ENCODE measurements at regions not wholly inside any gene's neighbourhood (a gene's known extent, or its start where the extent isn't known, plus 50 kb on each side); places are given as distances from the start of the nearest gene placed in this dataset.

DNA sequence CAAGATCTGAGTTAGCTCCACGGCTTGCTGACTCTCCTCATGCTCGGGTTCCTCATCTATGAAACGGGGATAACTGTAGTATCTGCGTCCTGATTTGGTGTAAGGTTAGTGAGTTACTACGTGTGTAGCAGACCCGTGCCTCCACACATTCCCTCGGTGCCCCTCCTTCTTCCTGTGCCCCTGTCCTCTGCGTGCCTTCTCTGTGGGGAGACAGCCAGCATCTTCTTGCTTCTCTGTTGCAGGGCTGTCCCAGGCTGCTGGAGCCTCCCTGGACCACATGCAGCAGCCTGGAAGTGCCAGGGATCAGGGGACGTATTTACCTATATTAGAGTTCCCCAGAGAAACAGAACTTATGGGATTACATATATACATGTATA is 93.1 kb upstream of the PRNP start:
- peak overlapping the region in 1 of 2 experiments; percentile 68; a peak in 2 of 5 replicates for H3K4me3 Mint-ChIP-seq
- H3K27me3 Mint-ChIP-seq (ENCODE audit: low read depth), result peaks cover 42% of the 10 kb centered on the region

More for the DNA sequence above, 93.1 kb upstream of the PRNP start:
- H3K79me1 ChIP-seq (ENCODE audit: insufficient read depth, low read depth, low read length, poor library complexity, severe bottlenecking), result no peaks in the 10 kb centered on the region
- H3K9ac ChIP-seq (ENCODE audit: extremely low read depth, insufficient read length, low read length), result no peak overlapping the region
- no peak overlapping the region for H3K27ac ChIP-seq (ENCODE audit: insufficient read length, low read depth, low read length)
- no peak overlapping the region for H2AFZ ChIP-seq (ENCODE audit: low read length)
- H3K23me2 ChIP-seq (ENCODE audit: insufficient read length, low read depth, low read length, poor library complexity, severe bottlenecking), result no peaks in the 10 kb centered on the region
- H3T11ph ChIP-seq (ENCODE audit: low read length), result no peak overlapping the region
- no peak overlapping the region for H4K8ac ChIP-seq (replicated peaks; ENCODE audit: insufficient read length, low read depth, low read length)
- H2BK12ac ChIP-seq (ENCODE audit: insufficient read length, low read depth, low read length), result no peak overlapping the region
- H3K27me3 ChIP-seq (ENCODE audit: insufficient read depth, low read length), result no peaks in the 10 kb centered on the region; the same call in 1 of the 2 replicates
- no peaks in the 10 kb centered on the region for H3K4me1 ChIP-seq (ENCODE audit: insufficient read depth, low read length)
- H2BK15ac ChIP-seq (ENCODE audit: low read depth, low read length), result no peak overlapping the region
- no peaks in the 10 kb centered on the region for H3K79me2 ChIP-seq (ENCODE audit: insufficient read depth, low read length)
- H3K23ac ChIP-seq (ENCODE audit: insufficient read length, low read depth, low read length), result no peak overlapping the region
- TF ChIP-seq, protein P1, sequence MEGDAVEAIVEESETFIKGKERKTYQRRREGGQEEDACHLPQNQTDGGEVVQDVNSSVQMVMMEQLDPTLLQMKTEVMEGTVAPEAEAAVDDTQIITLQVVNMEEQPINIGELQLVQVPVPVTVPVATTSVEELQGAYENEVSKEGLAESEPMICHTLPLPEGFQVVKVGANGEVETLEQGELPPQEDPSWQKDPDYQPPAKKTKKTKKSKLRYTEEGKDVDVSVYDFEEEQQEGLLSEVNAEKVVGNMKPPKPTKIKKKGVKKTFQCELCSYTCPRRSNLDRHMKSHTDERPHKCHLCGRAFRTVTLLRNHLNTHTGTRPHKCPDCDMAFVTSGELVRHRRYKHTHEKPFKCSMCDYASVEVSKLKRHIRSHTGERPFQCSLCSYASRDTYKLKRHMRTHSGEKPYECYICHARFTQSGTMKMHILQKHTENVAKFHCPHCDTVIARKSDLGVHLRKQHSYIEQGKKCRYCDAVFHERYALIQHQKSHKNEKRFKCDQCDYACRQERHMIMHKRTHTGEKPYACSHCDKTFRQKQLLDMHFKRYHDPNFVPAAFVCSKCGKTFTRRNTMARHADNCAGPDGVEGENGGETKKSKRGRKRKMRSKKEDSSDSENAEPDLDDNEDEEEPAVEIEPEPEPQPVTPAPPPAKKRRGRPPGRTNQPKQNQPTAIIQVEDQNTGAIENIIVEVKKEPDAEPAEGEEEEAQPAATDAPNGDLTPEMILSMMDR (conservative IDR thresholded peaks at IDR 0.05), result no peak
- H3K56ac ChIP-seq (ENCODE audit: insufficient read length, low read depth, low read length), result no peak overlapping the region
- peak overlapping the region; percentile 32 for H3K4me2 ChIP-seq (ENCODE audit: insufficient read depth, insufficient read length, low read length)
- H2BK20ac ChIP-seq (ENCODE audit: low read depth, low read length, poor library complexity, severe bottlenecking), result no peak overlapping the region
- Mint-ChIP-seq H3K4me1 (peaks cover 4 to 5% of the 10 kb centered on the region in 2 experiments), H3K9me3 (no peaks in the 10 kb centered on the region), H3K27ac (no peak overlapping the region), H3K36me3 (ENCODE audit: insufficient read depth in 1 of 3, low read depth in 3 of 3) (no peaks in the 10 kb centered on the region)
- H3K4ac ChIP-seq (ENCODE audit: low read depth, low read length), result no peak overlapping the region
- no CpG with 5 or more reads among the region's 9 CpGs for WGBS (ENCODE audit: extremely low coverage, insufficient read length, low lambda C conversion rate)
- no peak overlapping the region for H2BK5ac ChIP-seq (ENCODE audit: insufficient read length, low read length)
- no peak overlapping the region for H2AK5ac ChIP-seq (ENCODE audit: insufficient read length, low read length)
- H4K5ac ChIP-seq (ENCODE audit: insufficient read length, low read depth, low read length), result no peak overlapping the region
- H2BK120ac ChIP-seq (ENCODE audit: low read depth, low read length, poor library complexity, severe bottlenecking), result no peak overlapping the region
- no peak overlapping the region for H3K14ac ChIP-seq (ENCODE audit: insufficient read depth, low read length)
- H3K18ac ChIP-seq (ENCODE audit: insufficient read length, low read depth, low read length), result no peak overlapping the region
- H4K91ac ChIP-seq (ENCODE audit: insufficient read length, low read depth, low read length), result no peak overlapping the region
- H4K20me1 ChIP-seq (ENCODE audit: control insufficient read depth, insufficient read depth, insufficient read length), result no peaks in the 10 kb centered on the region
- DNase-seq, result no peak
- H3K9me3 ChIP-seq (ENCODE audit: control insufficient read depth, low read depth, low read length), result no peaks in the 10 kb centered on the region

Measured in H9 (cell line).